ENCODE measurements at regions not wholly inside any gene's neighbourhood (a gene's known extent, or its start where the extent isn't known, plus 50 kb on each side); places are given as distances from the start of the nearest gene placed in this dataset.

GRCh38 chr3:69484507-69485393 lies 98.9 kb upstream of the FRMD4B start:
- TF ChIP-seq CTCF (IDR thresholded peaks at IDR 0.05) (no peak), POLR2A (IDR thresholded peaks at IDR 0.05) (no peak)
